Lung (tissue), 11 donors: ENCODE measurements at regions not wholly inside any gene's neighbourhood (a gene's known extent, or its start where the extent isn't known, plus 50 kb on each side); places are given as distances from the start of the nearest gene placed in this dataset.

Experiments
- ATAC-seq: fragments of 200-7000 bp; cut with Tn5 transposase; one replicate; pipeline ENCODE4 v1.9.1; 2020; ENCODE audit warnings: moderate number of reproducible peaks; ENCODE audit not compliant: insufficient read depth, low FRiP score
- DNase-seq, 3 donors: peaks; one replicate each; pipeline ENCODE4 v3.0.0-alpha.2; 2013 to 2017
- H3K27ac ChIP-seq, 2 donors: one replicate each; pipeline ENCODE4 v1.5.1; 2013; ENCODE audit warnings: mild to moderate bottlenecking in 2 of 2, moderate library complexity in 2 of 2, control low read depth in 1 of 2, inconsistent platforms in 1 of 2, low read depth in 1 of 2, low read length in 1 of 2
- H3K27me3 ChIP-seq, 3 donors: one replicate each; pipeline ENCODE4 v1.5.1; 2013; ENCODE audit warnings: low read length in 2 of 3; ENCODE audit not compliant: control insufficient read depth in 3 of 3, insufficient read depth in 3 of 3
- H3K36me3 ChIP-seq, 4 donors: one replicate each; pipeline ENCODE4 v1.5.1; 2013; ENCODE audit warnings: low read length in 4 of 4, mild to moderate bottlenecking in 1 of 4, moderate library complexity in 1 of 4; ENCODE audit not compliant: control insufficient read depth in 4 of 4, insufficient read depth in 4 of 4
- H3K4me1 ChIP-seq, 5 donors: one replicate each; pipeline ENCODE4 v1.5.1; 2013; ENCODE audit warnings: low read length in 5 of 5, mild to moderate bottlenecking in 2 of 5, moderate library complexity in 1 of 5; ENCODE audit not compliant: control insufficient read depth in 5 of 5, insufficient read depth in 5 of 5
- H3K4me3 ChIP-seq: one replicate; pipeline ENCODE4 v1.5.1; 2013; ENCODE audit warnings: mild to moderate bottlenecking, control low read depth, moderate library complexity
- H3K9ac ChIP-seq, 2 donors: one replicate each; pipeline ENCODE4 v1.5.1; 2013; ENCODE audit warnings: low read length in 2 of 2, control low read depth in 1 of 2; ENCODE audit not compliant: insufficient read depth in 1 of 2
- H3K9me3 ChIP-seq, 4 donors: one replicate each; pipeline ENCODE4 v1.5.1; 2013; ENCODE audit warnings: low read length in 3 of 4, mild to moderate bottlenecking in 1 of 4, moderate library complexity in 1 of 4; ENCODE audit not compliant: control insufficient read depth in 4 of 4, insufficient read depth in 3 of 4
- CTCF ChIP-seq: IDR thresholded peaks from 2 replicates; pipeline ENCODE4 v1.5.1; 2012; ENCODE audit warnings: mild to moderate bottlenecking; ENCODE audit errors: control extremely low read depth, extremely low read depth
- WGBS, 2 donors: extraction: QIAGEN DNeasy Blood & Tissue Kit; methylation state at CpG; one replicate each; pipeline ENCODE4 v1.1.7; 2013; 5-methylcytosine and 5-hydroxymethylcytosine counted together
- donor health status: control.
- donor health status: control.
- donor health status: Bipolar disorder and iron deficiency.
- donor health status: healthy.
- donor health status: DM: yes; HTN: yes; CAD: no.

- TF ChIP-seq CTCF: no peak
- Histone ChIP-seq H3K9me3 (no peaks in the 10 kb centered on the region), H3K4me3 (no peak overlapping the region), H3K36me3 (no peaks in the 10 kb centered on the region), H3K27me3 (no peaks in the 10 kb centered on the region), H3K4me1 (no peaks in the 10 kb centered on the region), H3K27ac (no peak overlapping the region), H3K9ac (no peak overlapping the region)
- no peak for DNase-seq
- no peak for ATAC-seq
- WGBS, 2 donors: 71 to 81% methylated on average over 2 of the region's 2 CpGs
These were observed 383.6 kb downstream of the SLITRK1 start for GRCh38 chr13:83498481-83499190.

- Histone ChIP-seq H3K4me1 (no peaks in the 10 kb centered on the region), H3K4me3 (no peak overlapping the region), H3K9ac (no peak overlapping the region), H3K9me3 (no peaks in the 10 kb centered on the region), H3K27me3 (no peaks in the 10 kb centered on the region), H3K36me3 (no peaks in the 10 kb centered on the region), H3K27ac (no peak overlapping the region)
- ATAC-seq (no peak), DNase-seq (no peak)
- TF ChIP-seq CTCF: no peak
These were observed 384.2 kb downstream of the SLITRK1 start for GRCh38 chr13:83498045-83498444.

- TF ChIP-seq CTCF: no peak
- Histone ChIP-seq H3K27me3 (no peaks in the 10 kb centered on the region), H3K9me3 (no peaks in the 10 kb centered on the region), H3K9ac (no peak overlapping the region), H3K4me1 (no peaks in the 10 kb centered on the region), H3K27ac (no peak overlapping the region), H3K4me3 (no peak overlapping the region), H3K36me3 (no peaks in the 10 kb centered on the region)
- 94 to 96% methylated on average over 6 of the region's 6 CpGs for WGBS, 2 donors
- no peak for ATAC-seq
- DNase-seq: no peak
These were observed 385.8 kb downstream of the SLITRK1 start for GRCh38 chr13:83496501-83496900.

DNA sequence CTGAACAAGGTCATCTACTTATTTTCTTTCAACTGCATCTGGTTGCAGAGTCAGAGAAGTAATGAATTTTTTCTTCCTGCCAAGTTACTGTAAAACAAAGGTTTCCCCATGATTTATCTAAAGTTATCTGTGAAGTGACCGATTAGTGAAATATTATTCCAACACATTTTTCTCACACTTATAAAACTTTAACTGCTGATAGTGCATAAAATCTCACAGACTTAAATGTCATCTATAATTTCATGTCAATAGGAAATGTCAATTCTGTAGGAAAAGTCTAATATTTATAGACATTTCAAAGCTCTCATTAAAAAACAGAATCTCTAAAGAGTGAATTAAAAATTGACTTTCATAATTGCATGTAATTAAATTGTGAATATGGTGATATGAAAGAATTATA lies 397.2 kb downstream of the SLITRK1 start:
- ATAC-seq: no peak
- Histone ChIP-seq H3K27ac (no peak overlapping the region), H3K4me3 (no peak overlapping the region), H3K36me3 (no peaks in the 10 kb centered on the region), H3K4me1 (no peaks in the 10 kb centered on the region), H3K27me3 (no peaks in the 10 kb centered on the region), H3K9me3 (no peaks in the 10 kb centered on the region), H3K9ac (no peak overlapping the region)
- 71 to 77% methylated on average over 1 of the region's 1 CpG for WGBS, 2 donors
- no peak for DNase-seq
- no peak for TF ChIP-seq CTCF
